Stimulated activated CD4-positive, alpha-beta T cell treated with anti-CD3 and anti-CD28 coated beads, Interleukin-1b, Interleukin-23, amount 100 ng/mL, for 48 hours (primary cell): ENCODE measurements at regions not wholly inside any gene's neighbourhood (a gene's known extent, or its start where the extent isn't known, plus 50 kb on each side); places are given as distances from the start of the nearest gene placed in this dataset.

Experiments
- DNase-seq: peaks from one replicate; pipeline ENCODE4 v3.0.0-alpha.2; 2020

DNA sequence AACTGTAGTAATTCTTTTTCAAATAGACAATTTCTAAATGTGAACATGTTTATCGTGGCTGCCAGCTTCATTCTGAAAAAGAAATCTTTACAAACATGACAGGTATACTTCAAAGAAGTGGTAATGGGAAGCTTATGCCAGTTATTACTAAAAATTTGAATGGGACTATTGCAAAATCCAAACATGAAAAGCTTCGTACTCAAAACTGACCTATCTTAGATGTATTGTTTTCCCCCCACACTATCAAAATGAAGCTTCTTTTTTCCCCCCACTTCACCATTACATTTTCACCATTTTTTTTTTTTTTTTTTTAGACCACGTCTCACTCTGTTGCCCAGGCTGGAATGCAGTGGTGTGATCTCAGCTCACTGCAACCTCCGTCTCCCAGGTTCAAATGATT lies 50.4 kb upstream of the SERTAD2 start:
- DNase-seq, result no peak

DNA sequence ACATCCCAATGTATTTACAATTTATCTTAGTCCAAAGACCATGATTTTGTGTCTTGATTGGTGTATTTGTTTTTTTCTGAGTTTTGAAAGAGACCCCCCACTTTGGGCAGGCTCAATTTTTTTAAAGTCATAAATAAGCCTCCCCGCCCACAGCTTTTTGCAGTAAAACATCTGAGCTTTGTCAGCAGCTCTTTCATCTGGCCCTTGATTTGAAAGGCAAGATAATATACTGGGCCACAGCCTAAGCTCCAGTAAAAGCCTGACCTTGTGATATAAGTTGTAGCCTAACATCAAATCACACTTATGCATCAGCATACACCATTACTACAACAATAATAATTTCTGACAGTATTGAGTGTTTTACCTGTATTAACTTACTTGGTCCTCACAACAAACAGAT lies 51.3 kb upstream of the SERTAD2 start:
- no peak for DNase-seq

DNA sequence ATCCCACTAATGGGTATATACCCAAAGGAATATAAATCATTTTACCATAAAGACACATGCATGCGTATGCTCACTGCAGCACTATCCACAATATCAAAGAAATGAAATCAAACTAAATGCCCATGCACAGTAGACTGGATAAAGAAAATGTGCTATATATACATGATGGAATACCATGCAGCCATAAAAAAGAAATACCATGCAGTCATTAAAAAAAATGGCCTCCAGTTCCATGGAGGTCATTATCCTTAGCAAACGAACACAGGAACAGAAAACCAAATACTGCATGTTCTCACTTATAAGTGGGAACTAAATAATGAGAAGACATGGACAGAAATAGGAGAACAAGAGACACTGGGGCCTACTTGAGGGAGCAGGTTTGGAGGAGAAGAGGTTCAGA lies 53.6 kb upstream of the SERTAD2 start:
- no peak for DNase-seq

DNA sequence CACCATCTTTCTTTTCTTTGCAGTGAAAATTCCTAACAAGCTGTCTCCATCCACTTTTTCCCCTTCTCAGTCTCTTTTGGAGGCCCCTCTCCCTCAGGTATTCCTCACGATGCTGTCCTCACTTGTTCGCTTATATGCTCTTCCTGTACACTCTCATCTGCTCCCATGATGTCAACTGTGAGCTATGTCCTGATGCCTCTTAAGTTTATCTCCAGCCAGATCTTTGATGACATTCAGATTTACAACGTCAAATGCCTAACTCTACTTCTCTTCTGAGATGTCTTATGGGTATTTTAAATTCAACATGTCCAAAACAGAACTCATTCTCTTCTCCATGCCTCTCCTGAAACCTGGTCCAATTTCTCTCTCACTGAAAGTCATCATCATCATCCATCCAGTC lies 55.1 kb upstream of the SERTAD2 start:
- no peak for DNase-seq

DNA sequence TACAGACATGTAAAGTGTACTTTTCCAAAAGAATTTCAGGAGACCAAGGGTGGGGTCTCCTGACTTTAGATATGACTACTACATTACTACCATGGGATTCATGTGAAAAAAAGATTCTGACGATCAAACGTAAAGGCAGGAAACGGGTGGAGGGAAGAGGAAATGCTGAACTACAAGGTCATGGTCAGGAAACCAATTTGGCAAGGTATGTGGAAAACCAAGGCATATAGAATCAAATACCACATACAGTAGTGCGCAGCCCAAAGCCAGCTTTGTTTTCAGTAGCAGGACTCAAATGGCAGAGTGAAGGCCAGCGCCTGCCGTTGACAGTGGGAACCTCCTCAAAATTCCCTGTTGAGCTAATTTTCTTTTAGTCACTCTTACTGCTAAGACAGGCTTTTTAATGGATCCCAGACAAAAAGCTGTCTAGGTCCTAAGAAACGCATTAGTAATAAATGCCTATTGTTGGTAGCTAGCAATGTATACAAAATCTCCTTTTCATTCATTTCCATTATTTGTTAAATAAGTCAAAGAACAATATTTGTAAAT lies 57.6 kb upstream of the SERTAD2 start:
- no peak for DNase-seq

DNA sequence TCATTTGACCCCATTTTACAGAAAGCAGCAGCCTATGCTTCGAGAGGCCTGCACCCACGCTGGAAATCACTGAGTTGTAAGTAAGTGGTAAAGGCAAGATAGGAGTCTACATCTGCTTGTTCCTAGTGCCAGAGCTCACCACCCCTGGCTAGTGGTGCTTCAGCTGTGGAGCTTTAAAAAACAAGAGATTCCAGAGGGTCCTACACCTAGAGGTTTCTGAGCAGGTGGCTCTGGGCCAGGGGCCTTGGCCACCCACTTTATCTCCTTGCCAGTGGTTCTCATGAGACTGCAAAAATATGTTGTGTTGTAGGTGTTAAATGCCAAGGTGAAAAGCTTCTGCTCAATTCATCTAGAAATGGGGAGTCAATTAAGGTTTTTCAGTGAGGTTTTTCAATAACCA lies 60.0 kb upstream of the SERTAD2 start:
- DNase-seq, result no peak

DNA sequence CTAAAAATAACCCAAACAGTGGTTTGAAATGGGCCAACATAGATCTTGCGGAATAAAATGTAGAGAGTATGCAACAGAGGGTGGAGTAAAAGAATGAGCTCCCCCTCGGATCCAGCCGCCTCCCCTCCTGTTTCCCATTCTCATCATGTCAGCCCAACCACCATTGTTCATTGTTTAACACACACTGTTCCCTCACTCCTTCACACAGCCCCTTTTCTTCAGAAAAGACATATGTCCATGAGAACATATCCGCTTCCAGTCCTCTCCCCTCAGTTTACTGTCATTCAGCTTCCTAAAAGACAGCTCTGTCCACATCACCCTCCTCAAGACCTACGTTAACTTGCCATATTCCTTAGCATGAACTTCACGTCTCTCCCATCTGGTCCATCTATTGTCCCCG lies 62.9 kb upstream of the SERTAD2 start:
- no peak for DNase-seq

DNA sequence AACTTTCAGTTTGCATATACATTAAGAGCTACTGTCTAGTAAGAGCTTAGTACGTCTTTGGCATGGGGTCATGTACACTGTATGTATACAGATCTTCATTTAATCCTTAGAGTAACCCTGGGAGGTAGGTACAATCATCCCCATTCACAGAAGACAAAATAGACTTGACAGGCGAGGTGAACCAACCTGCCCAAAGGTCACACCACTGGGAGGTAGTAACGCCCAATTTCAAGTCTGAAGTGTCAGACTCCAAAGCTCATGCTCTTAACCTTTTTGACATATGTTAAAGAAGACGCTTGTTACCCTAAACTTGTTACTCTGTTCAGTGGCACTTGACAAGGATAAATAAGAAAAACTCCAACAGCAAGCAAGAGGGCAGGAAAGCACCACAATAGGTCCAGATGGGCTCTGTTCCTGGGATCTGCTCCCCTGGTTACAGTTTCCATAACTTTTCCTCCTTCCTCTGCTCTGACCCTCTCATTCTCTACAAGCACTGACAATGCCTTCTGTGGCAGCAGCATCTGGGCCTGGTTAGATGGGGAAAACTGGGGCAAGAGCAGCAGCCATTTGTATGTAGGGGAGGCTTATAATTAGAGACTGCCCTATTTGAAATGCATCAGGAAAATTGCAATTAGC lies 64.7 kb upstream of the SERTAD2 start:
- DNase-seq, result no peak

DNA sequence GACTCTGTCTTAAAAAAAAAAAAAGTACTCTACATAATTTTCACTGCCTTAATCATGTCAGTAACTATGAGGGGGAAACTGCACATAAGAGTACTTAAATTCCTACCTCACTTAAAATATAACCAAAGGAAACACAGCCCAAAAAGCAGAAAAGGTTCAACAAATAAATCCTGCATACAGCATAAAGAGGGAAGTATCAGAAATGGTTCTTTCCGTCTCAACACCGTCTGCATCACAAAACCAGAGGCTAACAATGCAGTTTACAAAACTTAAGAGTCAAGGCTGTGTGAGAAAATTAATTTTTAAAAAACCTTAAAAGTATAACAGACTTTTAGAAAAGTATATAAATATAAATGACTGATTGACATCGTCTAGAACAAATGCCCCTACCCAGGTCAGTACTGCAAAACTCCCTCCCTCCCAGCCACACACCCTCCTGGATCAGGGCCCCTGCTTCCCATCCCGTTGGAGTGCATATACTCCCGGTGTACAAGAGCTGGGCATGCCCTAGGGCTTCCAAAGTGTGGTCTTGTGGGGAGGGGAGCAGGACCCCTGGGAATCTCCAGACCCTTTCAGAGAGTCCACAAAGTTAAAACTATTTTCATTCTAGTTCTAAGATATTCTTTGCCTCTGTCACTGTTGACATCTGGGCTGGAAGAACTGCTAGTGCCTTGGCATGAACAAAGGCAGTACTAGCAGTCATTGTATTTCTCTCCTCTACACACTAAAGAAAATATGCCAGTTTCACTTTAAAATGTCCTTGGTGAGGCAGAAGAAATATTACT lies 67.0 kb upstream of the SERTAD2 start:
- DNase-seq, result no peak

DNA sequence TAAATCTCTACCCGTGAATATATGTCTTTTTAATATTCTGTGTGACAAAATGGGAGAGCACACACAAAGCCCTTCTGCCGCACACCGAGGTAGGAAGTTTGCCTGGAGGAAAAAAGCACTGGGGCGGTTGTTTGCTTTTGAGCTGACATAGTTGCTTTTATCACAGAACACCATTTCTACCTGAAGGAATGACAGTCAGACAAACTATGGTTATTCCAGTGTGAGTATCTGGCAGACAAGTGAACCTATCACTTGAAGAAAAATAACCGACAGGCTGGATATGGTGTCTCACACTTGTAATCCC lies 67.6 kb upstream of the SERTAD2 start:
- DNase-seq, result no peak

DNA sequence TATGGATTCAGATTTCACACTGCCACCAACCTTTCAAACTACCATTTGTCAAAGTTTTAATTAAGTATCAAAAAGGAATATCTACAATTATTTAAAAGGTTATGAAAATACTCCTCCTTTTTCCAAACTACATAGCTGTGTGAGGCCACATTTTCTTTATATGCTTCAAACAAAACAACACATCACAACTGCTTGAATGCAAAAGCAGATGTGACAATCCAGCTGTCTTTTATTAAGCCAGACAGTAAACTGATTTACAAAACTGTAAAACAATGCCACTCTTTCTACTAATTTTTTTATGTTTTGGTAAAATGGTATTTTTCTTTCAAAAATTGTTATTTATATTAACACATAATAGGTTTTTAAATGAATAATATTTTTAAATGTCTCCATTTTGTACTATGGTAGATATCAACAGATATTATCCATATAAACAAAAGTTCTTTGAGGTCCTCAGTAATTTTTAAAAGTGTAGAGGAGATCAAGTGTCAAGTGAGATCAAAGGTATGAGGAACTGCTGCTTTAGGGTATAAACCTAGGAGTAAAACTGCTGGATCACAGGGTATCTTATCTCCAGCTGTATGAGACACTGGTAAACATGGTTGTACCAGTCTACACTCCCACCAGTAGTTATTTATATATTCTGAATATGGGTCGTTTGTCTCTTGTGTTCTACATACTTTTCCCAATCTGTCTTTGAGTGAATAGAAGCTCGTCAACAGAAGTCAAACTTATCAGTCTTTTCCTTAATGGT lies 68.8 kb upstream of the SERTAD2 start:
- no peak for DNase-seq

DNA sequence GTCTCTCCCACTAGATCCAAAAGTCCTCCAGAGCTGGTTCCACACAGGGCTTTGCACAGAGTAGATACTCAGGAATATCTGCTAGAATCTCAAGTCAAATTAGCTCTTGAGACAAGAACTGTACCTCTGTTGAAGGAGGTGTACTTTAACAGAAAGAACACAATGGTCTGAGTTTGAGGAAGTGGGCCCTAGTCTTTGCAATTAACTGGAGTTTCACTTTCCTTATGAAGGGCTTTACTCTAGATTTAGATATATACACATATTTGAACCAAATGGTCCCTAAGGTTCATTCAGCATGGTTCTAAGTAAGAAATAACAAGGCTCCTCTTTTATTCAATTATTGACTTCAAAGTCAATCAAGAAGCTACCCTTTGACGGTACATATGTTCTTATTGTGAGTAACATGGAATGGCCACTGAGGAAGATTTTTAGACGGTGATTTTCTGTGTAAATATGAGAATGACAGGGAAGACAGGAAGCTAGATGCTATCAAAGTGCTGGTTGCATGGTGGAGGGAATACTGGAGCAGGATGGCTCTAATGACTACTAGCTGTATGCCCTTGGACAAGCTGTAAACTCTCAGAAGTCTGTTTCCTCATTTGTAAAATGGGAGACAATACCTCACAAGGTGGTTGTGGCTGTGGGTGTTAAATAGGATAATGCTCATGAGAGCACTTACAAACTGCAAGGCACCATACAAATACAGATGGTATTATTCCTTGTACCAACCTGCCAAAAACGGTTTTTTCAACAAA lies 73.5 kb upstream of the SERTAD2 start:
- DNase-seq, result no peak

DNA sequence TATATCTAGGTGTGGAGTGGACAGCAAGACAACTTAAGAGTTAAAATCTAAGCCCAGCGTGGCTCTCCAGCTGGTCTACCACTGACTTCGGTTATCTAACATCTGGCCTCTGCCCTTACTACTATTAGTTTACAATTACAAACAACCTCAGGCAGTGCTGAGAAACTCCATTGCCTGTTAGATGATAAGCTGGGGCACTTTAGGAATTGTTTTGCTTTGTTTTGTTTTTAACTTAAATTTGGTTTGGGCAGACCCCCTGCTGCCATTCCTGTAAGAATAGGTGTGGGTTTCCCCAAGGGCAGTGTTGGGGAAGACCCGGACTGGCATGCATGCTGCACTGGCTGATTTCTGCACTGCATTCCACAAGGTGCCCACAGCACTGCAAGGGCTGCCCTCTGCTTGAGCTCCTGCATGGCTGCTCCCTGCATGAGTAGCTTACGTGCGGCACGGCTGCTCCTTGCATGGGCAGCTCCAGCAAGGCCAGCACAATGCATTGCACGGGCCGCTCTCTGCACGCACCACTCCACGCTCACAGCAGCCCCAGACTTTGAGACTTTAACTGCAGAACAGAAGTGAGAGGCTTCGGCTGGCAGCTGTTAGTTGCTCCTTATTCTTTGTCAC lies 74.2 kb upstream of the SERTAD2 start:
- no peak for DNase-seq

DNA sequence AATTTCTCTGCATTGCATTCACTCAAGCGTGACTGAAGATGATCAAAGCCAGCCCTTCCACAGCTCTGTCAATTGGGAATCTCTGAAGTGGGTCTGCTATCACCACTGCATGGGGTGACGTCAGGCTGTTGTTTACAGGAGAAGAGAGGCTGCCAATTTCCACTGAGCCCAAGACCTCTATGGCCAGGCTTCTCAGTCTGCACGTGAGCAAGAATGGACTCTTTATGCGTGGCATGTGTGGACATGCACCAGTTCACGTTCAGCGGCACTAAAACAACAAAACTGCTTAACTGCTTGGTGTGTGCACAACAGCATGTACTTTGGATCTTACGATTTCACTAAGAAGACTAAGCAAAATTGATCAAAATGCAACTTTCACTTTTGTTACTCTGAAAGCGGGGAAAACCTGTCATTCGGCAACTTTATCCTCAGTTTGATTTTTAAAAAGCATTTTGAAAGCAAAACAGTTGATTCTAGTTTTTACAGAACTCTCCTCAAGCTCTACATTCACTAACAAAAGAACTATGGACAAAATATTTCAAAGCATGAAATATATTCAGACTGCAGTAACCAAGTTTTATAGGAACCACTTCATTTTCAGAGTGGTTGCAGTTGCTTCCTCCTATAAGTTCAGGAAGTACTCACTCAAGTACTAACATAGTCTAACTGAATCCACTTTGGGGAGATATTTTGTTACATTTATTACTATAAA lies 77.0 kb upstream of the SERTAD2 start:
- DNase-seq, result peak; percentile 38

DNA sequence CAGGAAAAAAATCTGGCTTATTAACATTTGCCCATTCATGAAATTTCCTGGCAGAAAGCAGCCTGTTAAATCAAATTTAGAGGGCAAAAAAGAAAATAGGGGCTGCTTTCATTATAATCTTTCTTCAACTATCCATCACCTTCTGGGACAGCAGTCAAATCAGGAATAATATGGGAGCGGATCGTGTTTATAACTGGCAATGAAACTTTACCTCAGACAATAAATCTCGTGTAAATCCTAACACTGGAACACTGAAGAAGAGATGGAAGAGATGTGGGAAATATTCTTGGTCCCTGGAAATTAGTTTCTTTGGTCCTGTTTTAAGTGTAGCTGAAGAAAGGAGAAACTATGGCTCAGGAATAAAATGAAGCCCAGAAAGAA lies 77.5 kb upstream of the SERTAD2 start:
- no peak for DNase-seq

DNA sequence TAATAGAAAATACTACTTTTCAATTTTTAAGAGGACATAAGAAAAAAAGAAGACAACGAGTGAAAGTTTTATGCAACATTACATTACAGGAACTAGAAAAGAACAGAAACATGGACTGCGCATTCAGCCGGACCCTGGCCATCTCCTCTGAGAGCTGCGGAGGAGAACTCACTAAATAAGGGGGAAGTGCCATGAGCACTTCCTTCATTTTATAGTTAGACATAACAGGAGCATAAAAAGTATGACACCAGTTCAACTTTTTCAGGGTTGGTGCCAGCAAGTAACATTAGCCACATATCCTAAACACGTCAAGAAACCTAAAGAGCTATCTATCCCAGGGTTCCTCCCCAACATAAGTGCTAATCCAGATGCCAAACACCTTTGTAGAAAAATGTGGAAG lies 78.0 kb upstream of the SERTAD2 start:
- no peak for DNase-seq

DNA sequence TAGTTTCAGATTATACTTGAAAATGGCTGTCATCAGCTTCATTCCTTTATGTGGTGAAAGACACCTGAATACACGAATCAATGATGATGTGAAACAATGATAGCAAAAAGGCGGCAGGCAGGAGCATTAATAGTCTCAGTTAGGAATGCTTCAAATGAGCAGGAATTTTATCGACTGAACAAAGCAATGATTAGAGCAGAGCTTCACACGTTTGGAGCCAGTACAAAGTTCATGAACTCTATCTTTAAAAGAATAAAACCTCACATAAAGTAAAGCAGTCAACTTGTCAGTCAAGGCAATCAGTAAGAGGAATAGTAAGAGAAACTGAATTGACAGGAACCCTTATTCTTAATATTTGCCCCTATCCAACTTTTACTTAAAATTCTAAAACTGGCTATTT lies 78.4 kb upstream of the SERTAD2 start:
- no peak for DNase-seq

DNA sequence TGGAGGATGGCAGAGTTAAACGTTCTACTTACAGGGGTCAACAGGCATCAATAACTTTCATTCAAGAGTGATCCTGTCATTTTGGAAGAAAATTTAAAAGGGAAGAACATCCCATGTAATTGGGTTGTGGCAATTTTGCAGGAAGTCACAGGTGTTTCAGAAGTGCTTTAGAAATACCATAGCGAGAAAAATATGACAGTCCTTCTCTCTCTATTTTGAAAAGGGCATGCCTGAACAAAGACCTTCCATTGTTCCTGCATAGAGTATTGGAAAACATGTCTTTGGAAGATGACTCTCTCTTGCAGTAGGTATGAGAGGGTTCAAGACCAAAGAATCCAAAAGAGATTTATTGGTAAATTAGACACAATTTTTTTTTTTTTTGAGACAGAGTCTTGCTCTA lies 81.8 kb upstream of the SERTAD2 start:
- no peak for DNase-seq

DNA sequence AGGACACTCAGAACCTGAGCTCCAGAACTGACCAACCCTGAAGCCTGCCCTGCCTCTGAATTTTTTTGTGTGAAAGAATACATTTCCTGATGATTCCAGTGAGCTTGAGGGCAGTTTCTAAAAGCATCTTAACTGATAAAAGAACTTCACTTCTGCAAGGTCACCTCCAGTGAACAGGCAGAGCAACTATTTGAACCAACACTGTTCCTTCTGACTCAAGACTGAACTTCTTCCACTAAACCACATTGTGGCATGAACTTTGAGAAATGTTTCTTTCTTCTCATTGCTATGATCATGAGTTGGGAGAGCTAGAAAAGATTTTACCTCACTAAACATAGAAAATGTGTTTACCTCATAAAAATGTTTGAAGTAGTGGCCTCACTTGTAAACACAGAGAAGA lies 83.8 kb upstream of the SERTAD2 start:
- no peak for DNase-seq

DNA sequence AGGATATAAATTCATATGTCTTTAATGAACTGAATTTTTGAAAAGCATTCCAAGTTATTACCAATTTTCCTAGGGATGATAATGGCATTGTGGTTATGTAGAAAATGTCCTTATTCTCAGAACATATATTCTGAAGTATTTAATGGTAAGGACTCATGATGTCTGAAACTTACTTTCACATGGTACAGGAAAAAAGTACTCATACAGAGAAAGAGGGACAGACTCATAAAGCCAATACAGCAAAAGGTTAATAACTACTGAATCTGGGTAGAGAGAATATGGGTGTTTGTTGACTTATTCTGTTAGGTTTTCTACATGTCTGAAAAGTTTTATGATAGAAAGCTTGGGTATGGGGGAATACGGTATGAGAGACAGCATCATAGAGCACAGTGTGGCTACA lies 84.3 kb upstream of the SERTAD2 start:
- DNase-seq, result no peak

DNA sequence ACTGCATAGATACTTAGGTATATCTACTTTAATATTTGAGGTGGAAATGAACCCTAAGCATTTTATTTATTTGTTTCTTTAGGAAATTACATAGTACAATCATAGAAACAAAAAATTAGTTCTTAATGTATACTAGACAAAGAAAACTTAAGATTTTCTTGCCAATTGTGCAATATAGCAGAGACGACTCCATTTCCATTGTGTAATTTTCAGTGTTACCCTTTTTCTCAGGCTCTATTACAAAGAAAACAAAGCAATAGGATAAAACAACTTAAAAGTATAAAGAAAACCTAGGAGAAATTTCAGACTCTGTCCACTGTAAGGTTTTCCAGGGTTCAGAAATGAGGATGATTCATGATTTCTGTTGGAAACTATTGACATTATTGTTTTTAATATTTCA lies 89.0 kb upstream of the SERTAD2 start:
- DNase-seq, result no peak

DNA sequence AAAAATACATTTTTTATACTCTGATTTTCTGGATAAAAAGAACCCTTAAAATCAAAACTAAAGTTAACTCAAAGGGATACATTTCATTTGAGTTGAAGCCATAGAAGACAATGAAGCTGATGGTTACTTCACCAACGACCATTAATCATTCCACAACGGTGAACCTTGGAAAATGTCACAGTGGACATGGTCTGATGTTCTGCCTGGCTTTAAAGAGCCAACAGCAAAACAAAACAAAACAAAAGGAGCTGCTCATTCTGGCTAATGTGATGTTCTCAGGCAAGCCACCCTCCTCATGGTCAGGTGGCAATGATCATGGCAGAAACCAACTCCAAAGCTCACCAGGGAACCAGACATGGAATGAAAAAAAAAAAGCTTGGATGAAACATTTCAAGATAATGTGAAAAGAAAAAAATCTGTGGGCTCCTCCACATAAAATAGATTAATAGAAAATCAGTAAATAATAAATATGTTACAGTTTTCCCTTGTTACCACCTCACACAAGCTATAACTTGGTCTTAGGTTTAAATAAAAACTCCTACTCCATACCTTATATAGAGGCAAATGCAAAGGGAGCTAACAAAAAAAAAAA lies 90.1 kb upstream of the SERTAD2 start:
- DNase-seq, result no peak
